Ovary (tissue), 3 donors: ENCODE measurements at regions not wholly inside any gene's neighbourhood (a gene's known extent, or its start where the extent isn't known, plus 50 kb on each side); places are given as distances from the start of the nearest gene placed in this dataset.

Experiments
- POLR2A ChIP-seq: fragments of 450-650 bp; IDR thresholded peaks from one replicate; pipeline ENCODE4 v1.6.1; 2017; ENCODE audit warnings: antibody characterized with exemption, mild to moderate bottlenecking, moderate library complexity
- TF ChIP-seq, protein P1 (sequence below), 3 donors: fragments of 450-650 bp in 2 of 3; fragments of 200-600 bp in 1 of 3; IDR thresholded peaks; one replicate each; pipeline versions ENCODE4 v1.5.1 to v1.8.0; 2016 to 2022; ENCODE audit warnings: antibody characterized with exemption in 3 of 3, mild to moderate bottlenecking in 1 of 3
- donor health status: DM: no; HTN: no; CAD: no.

DNA sequence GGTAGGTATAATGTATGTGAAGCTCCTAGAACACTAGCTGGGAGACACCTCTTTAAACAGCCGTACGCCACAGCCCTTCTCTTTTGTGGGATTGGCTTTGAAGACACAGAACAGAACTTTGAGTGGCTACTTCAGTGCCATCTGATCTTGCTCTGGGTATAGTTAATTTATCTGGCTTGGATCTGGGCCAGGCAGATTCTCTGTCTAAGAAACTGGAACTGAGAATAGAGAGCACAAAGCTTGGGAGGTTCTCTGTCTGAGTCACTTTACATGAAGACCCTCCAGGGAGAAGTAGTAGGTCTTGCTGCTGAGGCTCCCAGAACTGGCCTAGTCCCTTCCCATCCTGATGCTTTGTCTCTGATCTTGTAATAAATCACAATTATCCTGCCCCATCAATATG is 721.0 kb upstream of the KIF2B start:
- TF ChIP-seq, protein P1, sequence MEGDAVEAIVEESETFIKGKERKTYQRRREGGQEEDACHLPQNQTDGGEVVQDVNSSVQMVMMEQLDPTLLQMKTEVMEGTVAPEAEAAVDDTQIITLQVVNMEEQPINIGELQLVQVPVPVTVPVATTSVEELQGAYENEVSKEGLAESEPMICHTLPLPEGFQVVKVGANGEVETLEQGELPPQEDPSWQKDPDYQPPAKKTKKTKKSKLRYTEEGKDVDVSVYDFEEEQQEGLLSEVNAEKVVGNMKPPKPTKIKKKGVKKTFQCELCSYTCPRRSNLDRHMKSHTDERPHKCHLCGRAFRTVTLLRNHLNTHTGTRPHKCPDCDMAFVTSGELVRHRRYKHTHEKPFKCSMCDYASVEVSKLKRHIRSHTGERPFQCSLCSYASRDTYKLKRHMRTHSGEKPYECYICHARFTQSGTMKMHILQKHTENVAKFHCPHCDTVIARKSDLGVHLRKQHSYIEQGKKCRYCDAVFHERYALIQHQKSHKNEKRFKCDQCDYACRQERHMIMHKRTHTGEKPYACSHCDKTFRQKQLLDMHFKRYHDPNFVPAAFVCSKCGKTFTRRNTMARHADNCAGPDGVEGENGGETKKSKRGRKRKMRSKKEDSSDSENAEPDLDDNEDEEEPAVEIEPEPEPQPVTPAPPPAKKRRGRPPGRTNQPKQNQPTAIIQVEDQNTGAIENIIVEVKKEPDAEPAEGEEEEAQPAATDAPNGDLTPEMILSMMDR (IDR thresholded peaks at IDR 0.05) = no peak
- TF ChIP-seq POLR2A = no peak
